Upper lobe of right lung (tissue), 1 donor: ENCODE measurements at regions not wholly inside any gene's neighbourhood (a gene's known extent, or its start where the extent isn't known, plus 50 kb on each side); places are given as distances from the start of the nearest gene placed in this dataset.

Experiments
- ATAC-seq: fragments of 200-7000 bp; cut with Tn5 transposase; one replicate; pipeline ENCODE4 v1.9.1; 2020; ENCODE audit warnings: mild to moderate bottlenecking, moderate library complexity
- DNase-seq: peaks from one replicate; pipeline ENCODE4 v3.0.0-alpha.2; 2020
- H3K27ac ChIP-seq: fragments of 200-600 bp; one replicate; pipeline ENCODE4 v1.8.0; 2022
- H3K27me3 ChIP-seq: fragments of 200-600 bp; one replicate; pipeline ENCODE4 v1.8.0; 2022; ENCODE audit warnings: mild to moderate bottlenecking
- H3K36me3 ChIP-seq: fragments of 200-600 bp; one replicate; pipeline ENCODE4 v1.8.0; 2022
- H3K4me1 ChIP-seq: fragments of 200-600 bp; one replicate; pipeline ENCODE4 v1.8.0; 2022
- H3K4me3 ChIP-seq: fragments of 200-600 bp; one replicate; pipeline ENCODE4 v1.8.0; 2022; ENCODE audit warnings: mild to moderate bottlenecking
- H3K9me3 ChIP-seq: fragments of 200-600 bp; one replicate; pipeline ENCODE4 v1.8.0; 2022
- CTCF ChIP-seq: fragments of 200-600 bp; IDR thresholded peaks from one replicate; pipeline ENCODE4 v1.8.0; 2022; ENCODE audit warnings: antibody characterized with exemption
- intact Hi-C: fragments of 100-400 bp; cut with DNase I; formaldehyde crosslinking; loops from one replicate; pipeline ENCODE4 v1.11.0; 2022
- donor health status: DM: no; HTN: yes; CAD: no; lungs with severe emphysema.

DNA sequence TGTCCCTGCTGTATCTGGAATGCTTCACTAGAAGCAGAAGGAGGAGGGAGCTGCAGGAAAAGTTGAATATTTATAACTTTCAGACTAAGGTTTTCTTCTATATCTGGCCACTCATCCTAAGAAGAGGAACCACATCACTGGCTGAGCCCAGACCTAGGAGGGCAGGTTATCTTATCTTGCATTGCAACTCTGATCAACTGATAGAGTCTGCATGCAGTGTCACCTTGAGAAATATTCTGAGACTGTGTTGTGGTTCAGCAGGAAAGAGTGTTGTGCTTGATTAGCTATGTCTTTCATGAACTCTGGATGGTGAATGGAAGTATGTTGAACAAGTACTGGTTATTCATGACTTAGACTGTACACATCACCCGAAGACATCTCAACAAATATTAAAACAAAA lies 460.0 kb downstream of the TOX3 start:
- H3K27ac ChIP-seq, result no peak overlapping the region
- H3K4me3 ChIP-seq, result no peak overlapping the region
- no peaks in the 10 kb centered on the region for H3K27me3 ChIP-seq
- no peak for ATAC-seq
- H3K4me1 ChIP-seq, result no peaks in the 10 kb centered on the region
- no peak for TF ChIP-seq CTCF
- no peak for DNase-seq
- no peaks in the 10 kb centered on the region for H3K36me3 ChIP-seq
- intact Hi-C loops, result no loop called here
- no peaks in the 10 kb centered on the region for H3K9me3 ChIP-seq

- ATAC-seq (no peak), DNase-seq (no peak)
- H3K36me3 ChIP-seq, result no peaks in the 10 kb centered on the region
- H3K27ac ChIP-seq, result no peak overlapping the region
- no peaks in the 10 kb centered on the region for H3K4me1 ChIP-seq
- TF ChIP-seq CTCF, result no peak
- no peaks in the 10 kb centered on the region for H3K9me3 ChIP-seq
- H3K4me3 ChIP-seq, result no peak overlapping the region
- no peaks in the 10 kb centered on the region for H3K27me3 ChIP-seq
- intact Hi-C loops, result no loop called here
Observed at GRCh38 chr16:52078716-52079655, 468.0 kb downstream of the TOX3 start.

- TF ChIP-seq CTCF, result no peak
- DNase-seq (no peak), ATAC-seq (no peak)
- Histone ChIP-seq H3K27me3 (no peaks in the 10 kb centered on the region), H3K4me1 (no peaks in the 10 kb centered on the region), H3K36me3 (no peaks in the 10 kb centered on the region), H3K9me3 (no peaks in the 10 kb centered on the region), H3K4me3 (no peak overlapping the region), H3K27ac (no peak overlapping the region)
- intact Hi-C loops, result no loop called here
Observed at GRCh38 chr16:52077607-52078006, 469.3 kb downstream of the TOX3 start.

DNA sequence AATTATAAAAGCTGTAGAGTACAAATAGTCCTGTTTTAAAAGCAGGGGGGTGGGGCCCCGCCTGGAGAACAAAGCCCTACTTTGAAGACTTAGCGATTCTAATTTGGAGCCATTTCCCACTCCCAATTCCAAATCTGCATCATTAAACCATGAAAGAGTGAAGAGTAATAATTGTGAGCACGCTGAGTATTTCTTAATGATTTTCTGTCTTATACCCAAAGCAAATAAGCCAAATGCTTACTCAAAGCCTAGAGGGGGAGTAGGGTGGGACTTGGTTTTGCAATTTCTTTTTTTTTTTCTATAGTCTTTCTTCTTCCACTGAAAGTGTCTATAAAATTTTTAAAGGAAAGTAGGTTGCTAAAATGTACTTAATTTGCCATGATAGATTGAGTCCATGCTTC lies 470.1 kb downstream of the TOX3 start:
- no peak for DNase-seq
- H3K27ac ChIP-seq, result no peak overlapping the region
- no peak for TF ChIP-seq CTCF
- no peak for ATAC-seq
- H3K27me3 ChIP-seq, result no peaks in the 10 kb centered on the region
- H3K36me3 ChIP-seq, result no peaks in the 10 kb centered on the region
- no peaks in the 10 kb centered on the region for H3K9me3 ChIP-seq
- H3K4me3 ChIP-seq, result no peak overlapping the region
- intact Hi-C loops, result no loop called here
- H3K4me1 ChIP-seq, result no peaks in the 10 kb centered on the region

DNA sequence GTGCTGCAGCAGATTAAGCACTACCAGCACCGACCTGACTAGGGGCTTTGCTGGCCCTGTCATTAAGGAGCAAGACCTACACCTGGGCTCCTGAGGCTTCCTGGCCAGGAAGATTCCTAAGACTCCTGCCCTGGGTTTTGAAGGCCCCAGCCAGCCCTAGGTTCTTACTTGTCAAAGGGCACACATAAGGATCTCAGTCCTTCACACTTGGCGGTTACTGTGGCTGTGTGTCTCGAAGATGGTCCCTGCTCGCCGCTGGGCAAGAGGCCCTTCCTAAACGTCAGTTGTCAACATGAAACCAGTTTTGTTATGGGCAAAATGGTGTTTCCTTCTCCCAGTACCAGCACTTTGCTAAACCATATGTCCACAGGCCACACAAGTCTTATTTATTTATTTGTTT lies 470.6 kb downstream of the TOX3 start:
- no peaks in the 10 kb centered on the region for H3K27me3 ChIP-seq
- no peak overlapping the region for H3K27ac ChIP-seq
- no peak overlapping the region for H3K4me3 ChIP-seq
- H3K4me1 ChIP-seq, result no peaks in the 10 kb centered on the region
- DNase-seq (no peak), ATAC-seq (no peak)
- H3K9me3 ChIP-seq, result no peaks in the 10 kb centered on the region
- intact Hi-C loops, result no loop called here
- TF ChIP-seq CTCF, result no peak
- no peaks in the 10 kb centered on the region for H3K36me3 ChIP-seq
